Central memory CD4-positive, alpha-beta T cell (primary cell): ENCODE measurements at regions not wholly inside any gene's neighbourhood (a gene's known extent, or its start where the extent isn't known, plus 50 kb on each side); places are given as distances from the start of the nearest gene placed in this dataset.

Experiments
- DNase-seq: peaks from one replicate; pipeline ENCODE4 v3.0.0; 2022

GRCh38 chr2:37425408-37425807 is 81.0 kb downstream of the QPCT start:
- no peak for DNase-seq

DNA sequence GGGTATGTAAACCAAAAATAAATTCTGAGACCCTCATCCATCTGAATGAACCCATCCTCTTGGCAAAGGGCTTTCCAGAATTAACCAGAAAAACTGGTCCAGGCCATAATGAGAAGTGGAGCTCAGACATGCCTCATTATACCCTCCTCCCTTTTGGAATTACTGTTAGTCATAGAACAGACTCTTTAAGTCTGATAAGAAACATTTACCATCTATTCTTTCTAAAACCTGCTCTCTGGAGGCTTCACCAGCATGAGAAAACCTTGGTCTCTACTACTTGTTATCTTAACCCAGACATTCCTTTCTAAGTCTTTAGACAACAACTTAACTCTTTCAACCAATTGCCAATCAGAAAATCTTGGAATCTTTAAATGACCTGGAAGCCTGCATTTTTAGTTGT is 82.8 kb downstream of the QPCT start:
- no peak for DNase-seq

- no peak for DNase-seq
Measured at GRCh38 chr2:37436323-37436722, 91.9 kb downstream of the QPCT start.

GRCh38 chr2:37439131-37439642 is 94.8 kb downstream of the QPCT start:
- DNase-seq, result no peak

- DNase-seq, result no peak
Measured at GRCh38 chr2:37441055-37441454, 96.6 kb downstream of the QPCT start.

DNA sequence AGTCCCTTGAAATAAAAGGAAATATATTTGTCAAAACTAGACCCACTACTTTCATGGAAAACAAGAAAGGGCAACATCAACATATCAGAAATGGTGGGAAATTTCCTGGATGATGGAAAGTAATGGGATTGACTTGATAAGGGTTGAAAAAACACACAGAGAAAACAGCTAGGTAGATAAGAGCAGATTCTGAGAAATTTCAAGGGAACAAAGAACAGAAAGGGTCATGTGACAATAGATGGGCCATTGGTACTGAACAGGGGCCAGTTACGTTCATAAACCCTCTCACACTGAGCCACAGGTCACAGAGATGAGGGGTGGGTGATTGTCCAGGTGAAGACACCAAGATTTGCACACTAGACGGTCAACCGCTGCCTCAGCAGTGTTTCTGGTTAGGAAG is 98.7 kb downstream of the QPCT start:
- DNase-seq, result no peak

DNA sequence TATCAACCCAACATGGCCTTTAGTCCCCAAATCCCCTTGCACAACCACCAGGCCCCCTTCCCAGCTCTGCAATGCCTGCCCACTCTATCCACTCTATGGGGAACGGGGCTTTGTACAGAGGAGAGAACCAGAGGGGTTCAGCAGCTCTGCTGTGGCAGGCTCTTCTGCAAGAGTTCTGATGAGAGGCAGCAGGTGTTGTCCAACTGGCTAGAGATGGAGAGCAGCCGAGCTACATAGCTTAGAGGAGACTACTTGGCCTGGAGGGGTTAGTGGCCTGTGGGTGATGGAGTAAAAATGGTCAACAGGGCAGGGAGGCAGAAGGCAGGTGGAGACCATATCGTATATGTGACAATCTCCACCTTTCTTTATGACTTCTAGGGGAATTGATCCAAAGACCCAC is 103.0 kb downstream of the QPCT start:
- no peak for DNase-seq

DNA sequence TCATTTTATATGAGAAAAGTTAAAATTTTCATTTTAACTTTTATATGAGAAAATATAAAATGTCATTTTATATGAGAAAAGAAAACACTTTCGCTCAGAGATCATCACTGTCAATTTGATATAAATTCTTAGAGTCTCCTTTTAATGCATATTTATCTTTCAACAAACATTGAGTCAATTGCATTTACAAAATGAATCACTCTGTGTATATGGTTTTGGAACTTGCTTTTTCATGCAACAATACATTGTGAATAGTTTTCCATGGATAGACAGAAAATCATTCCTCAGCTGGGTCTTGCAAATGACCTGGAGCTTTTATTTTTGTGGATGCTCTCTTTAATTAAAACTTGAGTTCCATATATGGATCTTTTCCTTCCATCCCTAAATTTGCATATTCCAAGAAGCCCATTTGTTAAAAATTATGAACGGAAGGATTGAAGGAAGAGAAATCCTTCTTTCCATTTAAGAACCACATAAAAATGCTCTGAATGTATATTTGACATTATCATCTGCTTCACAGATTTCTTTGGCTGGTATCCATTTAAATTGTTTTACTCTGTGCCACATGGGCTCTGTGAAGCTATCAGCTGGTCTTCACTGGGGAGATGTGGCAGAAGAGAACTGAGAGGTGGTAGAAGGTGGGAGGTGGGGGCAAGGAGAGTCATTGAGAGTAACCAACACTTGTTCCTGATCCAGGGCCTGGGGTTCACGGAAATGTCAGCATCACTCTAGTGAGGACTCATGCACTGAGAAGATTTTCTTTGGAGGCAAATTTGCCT is 104.1 kb downstream of the QPCT start:
- no peak for DNase-seq

DNA sequence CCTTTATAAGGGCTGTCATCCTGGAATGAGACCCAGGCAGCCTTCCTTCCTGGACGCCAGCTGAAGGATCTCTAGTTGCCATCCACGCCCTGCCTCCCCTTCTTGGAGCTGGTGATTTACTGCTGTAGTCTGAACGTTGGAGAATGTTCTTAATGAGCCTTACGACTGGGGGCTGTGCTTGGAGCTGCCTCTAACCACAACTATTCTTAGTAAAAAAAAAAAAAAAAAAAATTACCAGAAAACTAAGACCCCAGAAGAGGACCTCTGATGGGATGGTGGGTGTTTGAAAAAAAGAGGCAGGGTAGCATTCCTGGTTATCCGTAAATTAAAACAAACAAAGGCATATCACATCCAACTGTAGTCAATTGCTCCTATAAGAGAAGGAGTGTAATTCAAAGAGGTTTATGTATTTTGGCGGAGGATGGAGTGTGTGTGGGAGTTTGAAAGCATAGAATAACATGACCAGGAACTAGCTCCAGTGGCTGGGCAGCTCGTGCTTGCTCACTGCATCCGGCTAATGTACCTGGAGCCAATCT is 105.4 kb downstream of the QPCT start:
- no peak for DNase-seq

GRCh38 chr2:37453027-37453426 is 108.6 kb downstream of the QPCT start:
- DNase-seq, result peak; percentile 24

DNA sequence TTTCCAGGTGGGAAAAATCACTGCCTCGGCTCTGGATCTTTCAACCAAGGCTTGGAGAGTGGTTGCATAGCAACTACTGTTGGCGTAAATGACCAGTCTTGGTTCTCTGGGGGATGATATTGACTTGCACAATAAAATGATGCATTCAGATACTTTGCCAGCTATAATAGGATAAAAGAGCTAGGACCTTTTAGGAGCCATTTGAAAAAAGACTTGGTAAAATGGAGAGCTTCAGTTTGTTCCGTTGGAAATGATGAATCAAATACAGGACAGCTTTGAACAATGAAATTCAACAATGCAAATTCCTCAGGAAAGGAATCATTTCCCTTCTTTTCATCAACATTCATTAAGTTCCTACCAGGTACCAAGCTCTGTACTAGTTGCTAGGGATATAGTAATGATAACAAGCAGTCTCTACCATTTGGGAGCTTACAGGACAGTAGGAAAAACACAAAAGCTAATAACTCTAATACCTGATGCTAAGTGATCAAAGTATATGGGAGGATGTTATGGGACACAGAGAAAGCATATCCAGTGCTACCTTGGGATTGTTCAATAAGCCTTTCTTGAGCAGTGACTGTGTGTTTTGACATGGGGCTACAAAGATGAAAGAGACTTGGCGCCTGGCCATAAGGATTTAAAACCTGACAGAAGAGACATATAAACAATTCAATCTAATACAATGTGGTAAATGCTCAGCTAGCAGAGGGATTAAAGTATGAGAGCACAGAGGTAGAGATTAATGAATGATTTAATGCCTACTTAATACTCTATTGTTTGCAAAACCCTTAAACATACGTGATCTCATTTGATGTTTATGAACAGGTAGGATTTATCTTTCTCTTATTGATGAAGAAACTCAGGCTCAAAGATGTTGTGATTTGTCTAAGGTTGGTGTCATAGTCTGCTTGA is 110.7 kb downstream of the QPCT start:
- no peak for DNase-seq

DNA sequence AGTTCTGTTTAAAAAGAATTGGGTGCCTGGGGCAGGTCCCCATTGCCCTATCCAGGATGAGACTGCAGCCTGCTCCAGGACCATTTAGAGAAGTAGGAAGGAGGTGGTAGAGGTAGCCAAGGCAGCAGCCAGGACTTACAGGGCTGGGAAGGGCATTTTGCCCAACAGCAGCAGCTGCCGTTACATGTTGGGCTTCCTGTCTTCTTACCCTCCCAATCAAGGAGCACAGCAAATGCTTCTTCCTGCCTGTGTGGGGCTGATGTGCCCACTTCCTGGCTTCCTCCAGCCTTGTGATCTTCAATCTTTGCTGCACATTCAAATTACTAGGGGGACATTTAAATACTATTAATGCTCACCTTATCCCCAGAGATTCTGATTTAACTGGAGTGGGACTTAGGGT is 112.0 kb downstream of the QPCT start:
- DNase-seq, result peak; percentile 60

GRCh38 chr2:37457401-37457901 is 113.0 kb downstream of the QPCT start:
- DNase-seq, result no peak

GRCh38 chr2:37458133-37458532 is 113.7 kb downstream of the QPCT start:
- DNase-seq, result no peak

DNA sequence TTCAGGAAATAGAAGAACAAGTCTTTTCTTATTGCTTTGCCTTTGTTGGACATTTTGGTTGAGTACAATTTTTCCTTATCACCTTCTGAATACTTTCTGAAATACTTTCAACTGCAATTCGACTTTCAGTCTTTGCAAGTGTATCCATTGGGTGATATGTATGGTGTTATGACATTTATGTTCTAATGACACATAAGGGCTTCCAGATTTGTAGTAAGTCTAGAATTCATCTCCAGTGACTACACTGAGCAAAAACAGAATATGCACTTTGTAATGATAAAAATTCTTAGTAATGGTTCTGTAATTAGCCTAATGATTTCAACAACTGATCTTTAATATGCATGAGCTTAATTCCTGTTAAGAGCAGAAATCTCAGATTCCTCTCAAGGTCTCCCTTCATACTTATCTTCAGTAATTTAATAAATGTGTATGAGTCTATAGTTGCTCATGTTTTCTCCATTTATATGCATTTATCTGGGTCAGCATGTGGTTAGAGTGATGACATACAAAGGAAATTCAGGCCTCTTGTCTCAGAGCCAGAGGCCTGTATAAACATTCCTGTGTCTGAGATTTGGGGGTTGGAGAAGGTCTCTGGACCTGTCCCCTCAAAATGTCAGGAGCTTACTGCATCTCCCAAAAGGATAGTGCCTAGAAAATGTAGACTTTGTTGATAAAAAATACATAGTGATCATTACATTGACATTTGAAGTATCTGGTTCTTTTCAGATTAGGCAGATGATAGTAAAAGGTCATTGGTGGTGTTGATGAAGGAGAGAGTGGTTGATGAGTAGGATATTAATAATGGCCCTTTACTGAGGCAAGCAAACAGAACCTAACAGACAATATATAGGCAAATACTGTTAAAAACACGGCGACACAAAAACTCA is 114.9 kb downstream of the QPCT start:
- DNase-seq, result no peak

DNA sequence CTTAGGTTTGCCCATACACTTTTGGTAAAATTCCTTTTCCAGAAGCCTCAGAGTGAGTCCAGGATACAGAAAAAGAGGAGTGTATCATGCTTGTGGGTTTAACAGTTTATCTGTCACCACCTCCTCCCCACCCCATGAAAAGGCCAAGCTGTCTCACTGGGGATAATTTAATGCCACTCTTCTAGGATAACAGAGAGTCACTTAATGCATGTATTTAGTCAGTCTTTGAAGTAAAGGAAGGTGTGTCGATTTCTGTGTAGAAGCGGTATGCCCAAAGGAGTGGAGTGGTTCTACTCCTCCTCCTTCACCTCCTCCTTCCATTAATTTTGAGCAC is 116.4 kb downstream of the QPCT start:
- no peak for DNase-seq

DNA sequence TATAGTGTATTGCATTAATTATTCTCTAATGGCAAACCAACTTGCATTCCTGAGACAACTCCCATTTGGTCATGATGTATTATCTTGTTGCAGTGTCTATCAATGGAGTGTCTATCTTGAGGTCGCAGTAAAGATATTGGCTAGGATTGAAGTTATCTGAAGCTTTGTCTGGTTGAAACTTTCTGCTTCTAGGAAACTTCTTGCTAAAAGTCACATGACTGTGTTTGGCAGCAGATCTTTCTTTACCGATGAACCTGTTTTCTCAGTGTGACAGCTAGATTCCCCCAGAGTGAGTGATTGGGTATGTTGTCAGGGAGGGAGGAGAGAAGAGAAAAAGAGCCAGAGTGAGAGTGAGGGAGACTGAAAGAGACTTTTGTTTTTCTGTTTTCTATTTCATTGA is 119.6 kb downstream of the QPCT start:
- no peak for DNase-seq

DNA sequence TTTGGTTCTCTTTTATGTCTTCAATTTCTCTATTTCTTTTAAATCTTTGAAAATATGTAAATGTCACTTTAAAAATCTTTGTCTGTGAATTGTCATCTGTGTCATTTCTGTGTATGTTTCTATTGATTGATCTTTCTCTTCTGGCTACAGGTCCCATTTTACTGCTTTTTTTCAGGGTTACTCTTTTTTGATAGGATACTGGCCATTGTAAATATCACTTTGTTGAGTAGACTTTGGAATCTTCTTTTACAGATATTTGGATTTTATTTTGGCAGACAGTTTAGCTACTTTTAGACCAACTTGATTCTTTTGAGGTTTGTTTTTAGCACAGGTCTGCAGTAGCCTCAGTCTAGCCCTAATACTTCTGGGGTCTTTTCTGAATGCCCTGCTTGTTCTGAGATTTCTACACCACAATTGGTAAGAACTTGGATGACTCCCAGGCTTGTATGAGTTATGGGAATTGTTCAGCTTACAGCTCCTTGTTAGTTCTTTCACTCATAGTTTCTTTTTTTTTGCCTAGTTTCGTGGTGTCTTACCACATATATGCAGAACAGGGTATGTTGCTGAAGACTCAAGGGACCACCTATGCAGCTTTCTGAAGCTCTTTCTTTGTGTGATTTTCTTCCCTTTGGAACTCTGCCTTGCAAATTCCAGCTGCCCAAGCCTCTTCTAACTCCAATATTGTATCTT is 122.2 kb downstream of the QPCT start:
- DNase-seq, result no peak

- no peak for DNase-seq
Measured at GRCh38 chr2:37468170-37468569, 123.7 kb downstream of the QPCT start.

DNA sequence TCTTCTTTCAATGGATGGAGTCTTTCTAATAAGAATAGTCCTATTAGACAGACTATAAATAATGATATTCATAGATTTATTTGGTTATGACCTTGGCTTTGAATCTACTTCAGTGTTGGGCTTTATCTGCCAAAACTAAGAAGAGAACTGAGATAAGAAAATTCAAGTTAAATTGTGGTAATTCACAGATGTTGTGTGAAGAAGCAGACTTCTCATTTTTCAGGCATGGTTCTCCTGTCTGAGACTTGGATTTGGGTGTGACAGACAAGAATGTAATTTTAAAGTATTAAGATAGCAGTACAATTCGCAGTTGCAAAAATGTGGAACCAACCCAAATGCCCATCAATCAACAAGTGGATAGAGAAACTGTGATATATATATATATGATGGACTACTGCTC is 124.7 kb downstream of the QPCT start:
- DNase-seq, result no peak

GRCh38 chr2:37471104-37471503 is 126.7 kb downstream of the QPCT start:
- no peak for DNase-seq

DNA sequence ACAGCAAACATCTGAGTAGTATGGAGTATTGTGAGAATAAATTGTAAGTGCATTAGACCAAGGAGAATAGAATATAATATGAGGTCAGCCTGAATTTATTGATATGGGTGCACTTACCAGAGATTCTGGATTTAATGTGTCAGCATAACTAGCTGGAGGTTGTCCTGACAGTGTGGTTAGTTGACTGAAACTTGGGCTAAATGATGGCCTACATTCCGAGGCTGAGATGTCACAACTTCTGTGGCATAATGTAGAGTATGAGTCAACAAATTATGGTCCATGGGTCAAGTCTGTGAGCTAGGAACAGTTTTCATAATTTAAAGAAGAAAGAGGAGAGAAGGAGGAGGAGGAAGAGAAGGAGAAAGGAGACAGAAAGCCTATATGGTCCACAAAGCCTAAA is 127.6 kb downstream of the QPCT start:
- DNase-seq, result no peak
